IPS DF 19.7 (cell line): ENCODE measurements at regions not wholly inside any gene's neighbourhood (a gene's known extent, or its start where the extent isn't known, plus 50 kb on each side); places are given as distances from the start of the nearest gene placed in this dataset.

Experiments used
- DNase-seq: peaks from one replicate; pipeline ENCODE4 v3.0.0-alpha.2; 2013; ENCODE audit warnings: low read depth, low spot score

DNA sequence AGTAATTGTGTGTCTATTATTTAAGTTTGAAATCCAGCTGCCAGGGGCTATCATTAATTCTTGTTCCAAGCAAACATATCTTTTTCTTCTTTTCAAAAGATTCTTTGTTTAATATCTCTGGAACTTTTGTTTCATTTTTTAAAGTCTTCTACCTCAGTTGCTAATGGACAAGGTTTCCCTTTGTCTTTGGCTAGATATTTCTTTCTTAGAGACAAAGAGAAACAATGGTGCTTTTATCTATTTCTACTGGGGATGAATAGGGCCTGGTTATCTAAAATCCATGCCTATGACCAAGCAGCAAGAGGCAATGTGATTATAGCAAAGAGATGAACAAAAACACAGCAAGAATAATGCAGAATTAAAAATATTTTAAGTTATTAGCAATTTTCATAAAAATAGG is 661.3 kb upstream of the KLF12 start:
- DNase-seq, result no peak

DNA sequence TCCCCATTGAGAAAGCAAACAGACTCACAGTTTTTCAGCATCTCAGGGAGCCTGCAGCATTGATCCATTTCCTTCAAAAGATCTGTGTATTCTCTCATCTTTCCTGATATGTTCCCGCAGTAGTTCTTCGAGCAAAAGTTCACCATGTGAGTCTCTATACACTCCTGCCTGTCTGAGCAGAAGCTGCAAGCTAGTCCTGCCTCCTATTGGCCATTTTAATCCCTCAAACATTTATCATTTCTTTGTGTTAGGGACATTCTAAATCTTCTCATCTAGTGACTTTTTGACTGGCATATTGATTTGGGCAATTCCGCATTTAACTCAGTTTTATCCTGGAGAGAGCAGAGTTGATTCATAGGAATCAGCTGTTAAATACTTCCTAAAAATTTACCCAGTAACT is 660.4 kb upstream of the KLF12 start:
- DNase-seq, result no peak

DNA sequence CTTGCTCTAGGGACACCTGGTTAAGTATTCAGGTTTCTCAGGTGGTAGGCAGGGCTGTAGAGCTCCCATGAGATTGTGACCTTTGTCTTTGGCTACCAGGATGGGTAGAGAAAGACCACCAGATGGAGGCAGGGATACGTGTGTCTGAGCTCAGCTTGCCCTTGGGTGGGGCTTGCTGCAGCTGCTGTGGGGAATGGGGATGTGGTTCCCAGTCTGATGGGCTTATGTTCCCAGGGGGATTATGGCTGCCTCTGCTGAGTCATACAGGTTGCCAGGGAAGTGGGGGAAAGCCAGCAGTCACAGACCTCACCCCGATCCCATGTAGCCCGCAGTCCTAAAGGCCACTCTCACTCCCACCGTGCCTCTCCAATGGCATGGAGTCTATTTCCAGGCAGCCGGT is 659.9 kb upstream of the KLF12 start:
- no peak for DNase-seq

DNA sequence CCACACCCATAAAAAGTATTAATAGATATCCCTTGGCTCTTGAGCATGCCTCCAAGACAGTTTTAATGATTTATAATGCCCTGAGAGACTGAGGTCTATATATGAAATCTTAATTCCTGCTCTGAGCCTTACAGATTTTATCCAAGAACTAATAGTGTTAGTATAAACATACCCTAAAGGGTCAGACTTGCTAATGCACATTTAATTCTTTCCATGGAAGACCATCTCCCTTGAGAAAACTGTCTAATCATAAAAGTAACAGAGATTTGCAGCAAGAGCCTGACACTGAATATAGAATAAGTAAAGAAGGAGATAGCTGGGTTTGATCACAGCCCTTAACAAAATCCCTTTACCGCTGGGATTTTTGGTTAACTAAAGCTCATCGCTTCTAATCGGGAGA is 650.8 kb upstream of the KLF12 start:
- DNase-seq, result no peak

DNA sequence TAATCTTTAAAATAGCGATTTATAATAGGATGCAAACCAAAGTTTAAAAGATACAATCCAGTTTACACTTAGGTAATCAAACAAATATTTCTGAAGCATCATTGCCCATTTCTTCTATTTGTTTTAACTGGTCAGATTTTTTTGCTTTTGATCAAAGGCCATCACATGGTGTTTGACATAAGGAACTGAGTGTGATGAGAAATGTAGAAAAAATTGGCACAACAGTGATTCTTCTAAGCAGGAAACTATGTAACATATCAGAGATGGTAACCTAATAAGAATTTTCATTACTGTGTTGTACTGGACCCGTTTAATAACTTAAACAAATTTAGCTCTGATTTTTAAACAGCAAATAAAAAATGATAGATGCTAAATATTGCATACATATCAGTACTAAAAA is 644.7 kb upstream of the KLF12 start:
- DNase-seq, result no peak

DNA sequence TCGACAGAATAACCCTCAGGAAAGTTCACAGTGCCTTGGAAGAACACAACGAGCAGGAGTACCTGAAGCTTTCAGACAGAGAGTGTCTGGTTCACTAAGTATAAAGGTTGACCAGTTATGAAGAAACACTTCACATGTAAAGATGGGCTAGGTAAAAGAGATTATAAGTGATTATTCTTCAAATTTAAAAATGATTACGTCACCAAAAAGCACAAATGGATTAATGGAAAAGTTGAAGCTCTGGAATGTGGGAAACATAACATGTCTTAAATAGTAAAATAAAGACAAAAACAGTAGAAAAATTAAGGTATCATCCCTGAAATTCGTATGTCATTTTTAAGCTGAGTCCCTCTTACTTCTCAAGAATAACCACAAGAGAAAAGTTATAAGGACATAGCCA is 643.9 kb upstream of the KLF12 start:
- no peak for DNase-seq

DNA sequence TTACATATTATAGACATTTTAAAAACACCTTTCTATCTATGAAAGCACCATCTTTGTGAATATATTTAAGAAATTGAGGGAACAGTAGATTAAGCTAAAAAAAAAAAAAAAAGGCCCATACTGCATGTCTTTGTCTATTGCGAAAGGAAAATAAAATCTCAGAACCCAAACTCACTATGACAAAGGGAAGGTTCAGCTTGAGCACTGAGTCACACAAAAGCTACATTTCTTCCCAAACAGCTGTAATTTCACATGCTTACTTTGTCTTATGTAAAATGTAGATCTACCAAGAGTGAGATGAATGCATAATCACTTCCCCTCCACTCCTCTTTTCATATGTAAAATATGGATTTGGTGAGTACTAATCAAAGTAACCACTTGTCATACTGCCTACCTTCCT is 640.1 kb upstream of the KLF12 start:
- DNase-seq, result no peak

DNA sequence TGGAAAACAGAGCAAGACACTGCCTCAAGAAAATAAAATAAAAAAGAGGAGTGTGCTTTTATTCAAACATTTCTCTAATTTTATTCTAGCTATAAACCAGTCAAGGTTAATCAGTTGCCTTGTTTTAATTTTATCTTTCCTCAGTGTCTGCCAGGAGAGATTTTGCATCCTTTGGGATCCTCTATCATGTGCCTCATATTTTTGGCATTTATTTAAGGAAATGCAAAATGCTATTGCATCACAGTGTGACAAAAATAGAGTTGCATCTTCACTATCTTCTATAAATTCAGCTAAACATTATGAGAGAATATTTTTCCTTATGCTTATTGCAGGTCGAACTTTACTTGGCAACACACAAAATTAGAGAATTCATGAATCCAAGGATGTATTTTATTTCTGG is 639.0 kb upstream of the KLF12 start:
- DNase-seq, result no peak

DNA sequence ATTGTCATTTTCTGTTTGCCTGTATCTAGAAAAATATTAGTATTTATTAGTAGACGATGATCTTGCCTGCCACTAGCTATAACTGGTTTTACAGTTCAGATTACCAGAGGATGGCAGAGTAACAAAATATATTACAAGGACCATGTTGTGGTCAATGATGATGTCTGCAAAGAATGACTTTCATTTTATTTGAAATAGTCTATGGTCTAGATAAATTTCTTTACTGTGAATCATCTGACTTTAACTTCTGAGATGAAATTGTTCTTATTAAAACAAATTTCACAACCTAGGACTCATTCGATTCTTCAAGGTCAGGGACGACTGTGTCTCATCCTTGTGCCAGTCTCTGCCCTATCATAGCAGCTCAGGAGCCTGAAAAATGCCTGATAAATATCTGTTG is 637.8 kb upstream of the KLF12 start:
- no peak for DNase-seq

DNA sequence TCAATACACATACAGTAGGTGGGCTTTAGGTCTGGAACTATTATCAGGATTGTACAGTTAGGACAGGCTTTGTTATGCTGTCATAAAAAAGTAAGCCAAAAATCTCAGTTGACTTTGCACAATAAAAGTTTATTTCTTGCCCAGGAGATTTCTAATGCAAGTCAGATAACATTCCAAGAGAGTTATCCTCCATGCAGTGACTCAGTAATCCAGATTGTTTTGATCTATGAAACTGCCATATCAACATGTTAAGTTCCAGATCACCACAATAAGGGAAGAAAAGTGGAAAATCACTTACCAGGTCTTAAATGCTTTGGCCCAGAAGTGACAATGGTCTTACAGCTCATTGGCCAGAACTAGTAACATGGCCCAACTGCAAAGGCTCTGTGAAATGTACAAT is 636.2 kb upstream of the KLF12 start:
- no peak for DNase-seq

DNA sequence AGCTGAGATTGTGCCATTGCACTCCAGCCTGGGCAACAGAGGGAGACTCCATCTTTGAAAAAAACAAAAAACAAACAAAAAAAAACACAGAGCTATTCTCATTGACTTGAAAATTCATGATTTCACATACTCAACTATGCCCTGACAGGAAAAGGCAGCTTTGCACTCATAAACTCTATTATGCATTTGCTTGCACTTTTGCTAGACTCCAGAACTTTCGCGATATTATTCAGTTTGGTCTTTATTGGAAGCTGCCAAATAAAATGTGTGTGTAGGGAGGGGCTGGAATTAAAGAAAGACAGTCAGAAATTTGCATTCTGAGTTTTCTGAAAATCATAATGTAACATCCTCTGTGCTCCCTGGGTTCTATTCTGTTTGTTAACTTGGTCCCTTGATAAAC is 635.1 kb upstream of the KLF12 start:
- no peak for DNase-seq

DNA sequence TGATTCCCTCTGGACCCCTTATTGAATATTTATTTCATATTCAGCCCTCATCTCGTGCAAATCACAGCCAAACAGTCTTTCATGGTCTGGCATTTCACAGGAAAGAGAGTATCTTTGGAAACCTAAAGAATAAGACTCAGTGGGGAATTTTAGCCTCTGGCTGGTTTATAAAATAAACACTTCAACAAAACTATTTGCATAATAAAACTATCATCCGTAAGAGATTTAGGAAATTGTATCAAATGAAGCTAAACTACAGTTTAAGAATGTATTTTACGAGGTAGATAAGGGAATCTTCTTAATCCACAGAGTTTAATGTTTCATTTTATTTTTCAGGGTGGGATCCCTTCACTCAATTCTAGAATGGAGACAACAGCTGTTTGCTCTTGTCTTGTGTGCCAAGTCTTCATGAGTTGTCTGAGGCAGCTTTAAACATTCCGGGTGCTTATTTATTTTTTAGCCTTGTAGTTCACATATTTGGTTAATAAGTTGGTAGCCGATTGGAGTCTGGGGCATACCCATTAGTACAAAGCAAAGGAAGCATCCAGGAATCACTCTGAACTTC is 634.4 kb upstream of the KLF12 start:
- DNase-seq, result no peak

DNA sequence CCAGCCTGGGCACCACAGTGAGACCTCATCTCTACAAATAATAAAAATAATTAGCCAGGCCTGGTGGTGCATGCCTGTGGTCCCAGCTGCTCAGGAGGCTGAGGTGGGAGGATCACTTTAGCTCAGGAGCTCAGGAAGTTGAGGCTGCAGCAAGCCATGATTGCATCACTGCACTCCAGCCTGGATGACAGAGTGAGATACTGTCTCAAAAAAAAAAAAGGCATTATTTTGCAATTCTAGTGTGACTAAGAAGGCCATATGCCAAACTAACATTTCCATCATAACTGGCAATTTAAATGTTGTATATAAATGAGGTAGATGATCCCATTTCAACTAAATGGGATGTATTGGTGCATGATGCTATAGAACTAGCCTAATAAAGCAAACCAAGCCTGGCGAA is 632.8 kb upstream of the KLF12 start:
- DNase-seq, result no peak

DNA sequence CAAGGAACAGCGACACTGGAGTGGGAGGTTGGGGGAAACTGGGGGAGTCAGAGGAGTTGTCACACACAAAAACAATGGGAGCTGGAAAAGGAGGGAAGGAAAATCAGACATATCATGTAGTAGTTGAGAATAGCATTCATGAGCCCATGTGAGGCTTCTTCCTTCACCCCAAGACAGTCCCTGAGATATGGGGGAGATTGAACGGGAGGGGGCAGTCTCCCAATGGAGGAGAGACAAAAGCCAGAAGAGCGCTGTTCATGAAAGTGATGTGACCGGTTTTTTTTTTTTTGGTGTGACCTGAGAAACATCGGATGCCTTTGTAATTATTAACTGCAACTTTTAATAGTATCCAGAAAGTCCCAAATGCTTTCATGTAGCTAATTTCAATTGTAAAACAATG is 631.8 kb upstream of the KLF12 start:
- no peak for DNase-seq

DNA sequence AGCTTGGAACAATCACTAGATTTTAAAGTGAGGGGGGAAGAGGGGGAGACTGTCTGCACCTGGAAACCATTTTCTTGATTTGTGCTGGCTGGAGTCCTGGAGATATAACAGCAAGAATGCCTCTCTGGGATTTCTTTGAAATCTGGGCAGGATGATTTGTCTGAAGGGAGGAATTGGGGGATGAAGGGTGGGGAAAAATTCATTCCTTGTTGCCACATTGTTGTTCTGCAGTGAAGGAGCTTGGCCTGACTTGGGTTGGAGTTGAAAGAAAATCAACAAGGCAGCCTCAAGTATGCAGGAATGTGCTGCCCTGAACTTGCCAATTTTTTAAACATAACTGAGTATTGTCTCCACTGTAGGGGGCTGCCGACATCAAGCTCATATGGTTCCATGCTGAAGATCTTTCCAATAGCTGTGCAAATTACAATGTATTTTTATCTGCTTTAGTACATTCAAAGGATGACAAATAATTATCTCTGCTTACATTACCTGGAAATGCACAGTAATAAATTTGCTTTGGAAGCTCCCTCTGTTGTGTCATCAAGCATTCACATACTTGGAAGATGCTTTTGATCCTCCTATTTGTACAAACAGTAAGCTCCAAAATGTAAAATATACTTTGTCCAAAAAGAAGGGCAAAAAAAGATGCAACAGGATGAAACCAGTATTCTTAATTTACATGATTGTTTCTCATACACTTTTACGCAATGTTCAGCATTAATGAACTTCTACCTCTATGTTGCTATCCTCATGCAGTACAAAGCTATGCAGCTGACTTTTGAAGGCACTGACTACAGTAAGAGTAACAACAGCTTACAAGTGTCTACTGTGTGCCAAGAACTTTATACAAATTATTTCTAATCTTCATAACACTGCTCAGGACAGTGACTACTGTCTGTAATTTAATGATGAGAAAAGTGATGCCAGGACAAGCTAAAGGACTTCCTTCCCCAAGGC is 627.9 kb upstream of the KLF12 start:
- no peak for DNase-seq

DNA sequence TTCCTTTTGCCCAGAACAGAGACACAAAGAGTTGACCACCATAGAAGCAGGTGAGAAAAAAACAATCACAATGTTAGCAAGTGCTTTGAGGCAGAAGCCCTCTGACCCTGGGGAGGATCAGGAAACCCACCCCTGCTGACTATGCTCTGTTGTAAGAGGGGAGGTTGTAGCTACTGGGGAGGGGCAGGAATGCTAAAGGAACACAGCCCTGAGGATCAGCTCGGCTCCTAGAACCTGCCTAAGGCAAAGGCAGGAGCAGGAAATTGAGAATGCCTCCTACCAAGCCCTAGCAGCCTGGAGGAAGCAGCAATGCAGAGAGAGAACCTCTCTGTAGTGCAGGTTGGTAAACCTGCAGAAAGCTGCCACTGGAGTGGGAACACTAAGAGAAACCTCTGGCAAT is 624.0 kb upstream of the KLF12 start:
- DNase-seq, result no peak

DNA sequence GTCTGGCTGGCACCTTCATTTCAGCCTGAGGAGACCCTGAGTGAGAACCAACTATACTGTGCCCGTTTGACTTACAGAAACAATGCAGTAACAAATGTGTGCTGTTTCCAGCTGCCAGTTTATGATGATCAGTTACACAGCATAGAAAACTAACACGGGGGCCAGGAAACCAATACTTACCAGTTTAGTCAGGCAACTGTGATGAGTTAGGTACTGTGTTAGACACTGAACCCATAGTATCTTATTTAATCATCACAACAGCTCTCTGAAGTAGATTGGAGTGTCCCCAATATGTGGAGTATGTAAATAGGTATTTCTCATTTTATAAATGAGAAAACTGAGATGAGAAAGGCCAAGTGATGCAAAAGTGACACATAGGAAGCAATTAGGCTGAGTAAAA is 620.9 kb upstream of the KLF12 start:
- no peak for DNase-seq

DNA sequence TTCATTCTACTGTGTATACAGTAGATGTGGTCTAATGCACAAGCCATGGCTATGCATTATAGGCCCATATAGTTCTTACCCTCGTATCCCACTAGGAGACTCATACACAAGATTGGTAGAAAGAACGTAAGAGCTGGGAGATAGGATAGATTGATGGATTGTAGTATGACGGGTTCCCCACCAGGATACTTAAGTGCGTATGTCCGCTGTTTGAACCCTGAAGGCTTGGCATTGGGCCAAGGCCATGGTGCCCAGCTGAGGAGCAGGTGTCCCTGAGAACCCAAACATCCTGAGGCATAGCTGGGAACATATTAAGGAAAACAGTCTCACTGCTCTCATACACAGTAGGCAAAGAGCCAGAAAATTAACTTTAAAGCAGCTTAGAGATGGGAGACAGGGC is 617.5 kb upstream of the KLF12 start:
- no peak for DNase-seq

DNA sequence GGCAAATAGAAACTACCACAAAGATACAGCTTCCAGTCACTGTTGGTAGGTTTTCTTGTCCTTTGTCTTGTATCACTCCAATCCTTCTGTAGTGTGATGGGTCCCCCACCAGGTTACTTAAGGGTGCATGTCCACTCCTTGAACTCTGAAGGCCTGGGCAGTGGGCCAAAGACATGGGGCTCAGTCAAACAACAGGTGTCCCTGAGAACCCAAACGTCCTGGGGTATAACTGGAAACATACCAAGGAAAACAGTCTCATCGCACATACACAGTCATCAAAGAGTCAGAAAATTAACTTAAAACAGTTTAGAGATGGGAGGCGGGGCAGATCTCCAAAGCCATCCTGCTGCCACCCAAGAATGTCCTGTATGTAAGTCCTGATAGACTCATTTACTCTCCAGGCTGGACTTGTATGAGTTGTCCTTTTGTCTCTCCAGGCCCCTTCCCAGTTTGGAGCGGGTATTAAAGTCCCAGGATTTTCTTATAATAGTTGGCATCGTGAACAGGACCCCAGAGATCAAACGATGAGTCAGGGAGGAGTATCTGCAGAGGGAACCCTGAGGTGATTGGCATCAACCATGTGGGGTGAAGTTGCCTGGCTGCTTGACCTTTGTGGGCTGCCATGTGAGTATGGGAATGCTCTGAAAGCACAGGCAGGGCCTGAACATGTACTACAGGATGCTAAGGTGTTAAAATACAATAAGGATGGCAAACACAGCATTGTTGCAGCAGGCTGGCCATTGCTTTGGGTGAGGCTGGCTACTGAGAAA is 613.2 kb upstream of the KLF12 start:
- no peak for DNase-seq

DNA sequence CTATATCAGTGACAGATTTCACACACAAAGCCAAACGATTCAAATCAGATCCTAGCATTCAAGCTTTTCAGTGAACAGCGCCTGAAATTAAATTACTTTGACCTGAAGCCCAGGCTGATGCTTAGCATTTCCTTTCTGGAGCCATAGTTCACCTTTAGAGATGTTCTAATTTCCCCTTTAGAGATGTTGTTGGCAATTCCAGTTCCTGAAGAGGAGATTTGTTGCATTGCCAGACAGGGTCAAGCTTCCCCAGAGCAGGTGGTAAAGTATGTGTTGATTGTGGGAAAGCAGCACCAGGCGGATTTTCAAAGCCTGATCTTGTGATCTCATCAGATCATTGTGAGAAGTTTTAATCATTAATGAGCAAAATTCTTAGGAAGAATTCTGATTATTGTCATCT is 609.8 kb upstream of the KLF12 start:
- DNase-seq, result no peak

DNA sequence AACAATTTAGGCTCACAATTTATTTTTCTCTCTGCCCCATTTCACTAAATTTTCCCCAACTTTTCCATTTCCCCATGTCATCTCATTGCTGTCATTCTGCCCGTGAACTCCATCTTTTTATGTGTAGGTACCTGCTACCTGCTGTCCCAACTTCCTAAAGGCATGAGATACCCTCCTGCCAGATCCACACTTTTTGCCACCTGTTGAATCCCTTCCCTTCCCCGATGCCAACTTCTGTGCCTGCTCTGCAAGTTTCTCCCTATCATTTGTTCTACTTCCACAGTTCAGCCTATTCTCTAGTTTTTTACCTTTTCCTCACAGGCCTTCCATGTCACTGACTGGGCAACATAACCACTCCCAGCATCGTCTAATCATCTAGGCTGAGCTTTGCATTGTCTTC is 607.5 kb upstream of the KLF12 start:
- no peak for DNase-seq

DNA sequence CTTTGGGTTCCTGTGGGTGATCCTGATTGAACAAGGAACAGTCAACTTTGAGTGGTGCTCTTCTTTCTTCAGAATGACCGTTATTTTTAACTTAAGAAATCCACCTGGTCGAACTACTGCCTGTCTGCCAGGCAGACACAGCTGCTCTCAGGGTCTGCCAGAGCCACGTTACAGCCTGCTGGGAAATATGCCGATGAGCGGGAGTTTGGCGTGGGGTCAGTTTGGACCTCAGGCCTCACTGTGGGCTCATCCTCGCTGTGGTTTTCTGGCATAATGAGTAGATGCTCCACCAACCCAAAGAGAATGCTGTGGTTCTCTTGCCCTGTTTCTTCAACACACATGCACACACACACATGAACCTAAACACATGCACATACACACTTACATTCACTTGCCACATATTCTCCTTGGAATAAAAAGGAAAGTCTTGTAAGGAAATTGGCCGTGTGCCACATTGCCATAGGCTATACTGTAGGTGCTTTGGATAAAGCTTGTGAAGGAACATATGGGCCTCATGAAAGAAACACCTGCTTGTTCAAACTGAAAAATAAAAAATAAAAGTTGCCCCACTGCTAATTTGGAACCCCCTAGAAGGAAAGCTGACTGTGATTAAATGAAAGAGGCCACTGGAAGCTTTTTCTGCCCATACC is 598.7 kb upstream of the KLF12 start:
- DNase-seq, result no peak
